OCI-LY3 (cell line): ENCODE measurements at regions not wholly inside any gene's neighbourhood (a gene's known extent, or its start where the extent isn't known, plus 50 kb on each side); places are given as distances from the start of the nearest gene placed in this dataset.
"Not testable (repeated sequence)": the region's sequence is repeated elsewhere in the genome, so short reads cannot be mapped to it uniquely, and the experiment has no call there.

Experiments
- EZH2phosphoT487 ChIP-seq: fragments of 200-600 bp; shearing (Covaris generic); IDR thresholded peaks from 2 replicates; pipeline ENCODE4 v1.6.1; 2018; ENCODE audit warnings: antibody characterized with exemption, mixed run types, low read depth
- TF ChIP-seq, protein P1 (sequence below): fragments of 200-600, 300-600 bp; sonication (generic); IDR thresholded peaks from 2 replicates; pipeline ENCODE4 v1.5.1; 2014; ENCODE audit warnings: antibody characterized with exemption, low read length, low read depth

- TF ChIP-seq, protein P1, sequence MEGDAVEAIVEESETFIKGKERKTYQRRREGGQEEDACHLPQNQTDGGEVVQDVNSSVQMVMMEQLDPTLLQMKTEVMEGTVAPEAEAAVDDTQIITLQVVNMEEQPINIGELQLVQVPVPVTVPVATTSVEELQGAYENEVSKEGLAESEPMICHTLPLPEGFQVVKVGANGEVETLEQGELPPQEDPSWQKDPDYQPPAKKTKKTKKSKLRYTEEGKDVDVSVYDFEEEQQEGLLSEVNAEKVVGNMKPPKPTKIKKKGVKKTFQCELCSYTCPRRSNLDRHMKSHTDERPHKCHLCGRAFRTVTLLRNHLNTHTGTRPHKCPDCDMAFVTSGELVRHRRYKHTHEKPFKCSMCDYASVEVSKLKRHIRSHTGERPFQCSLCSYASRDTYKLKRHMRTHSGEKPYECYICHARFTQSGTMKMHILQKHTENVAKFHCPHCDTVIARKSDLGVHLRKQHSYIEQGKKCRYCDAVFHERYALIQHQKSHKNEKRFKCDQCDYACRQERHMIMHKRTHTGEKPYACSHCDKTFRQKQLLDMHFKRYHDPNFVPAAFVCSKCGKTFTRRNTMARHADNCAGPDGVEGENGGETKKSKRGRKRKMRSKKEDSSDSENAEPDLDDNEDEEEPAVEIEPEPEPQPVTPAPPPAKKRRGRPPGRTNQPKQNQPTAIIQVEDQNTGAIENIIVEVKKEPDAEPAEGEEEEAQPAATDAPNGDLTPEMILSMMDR, result not testable (repeated sequence)
- TF ChIP-seq EZH2phosphoT487, result not testable (repeated sequence)
Measured at GRCh38 chr21:13877503-13877902, 267.9 kb downstream of the POTED start.
